ENCODE measurements at regions not wholly inside any gene's neighbourhood (a gene's known extent, or its start where the extent isn't known, plus 50 kb on each side); places are given as distances from the start of the nearest gene placed in this dataset.

DNA sequence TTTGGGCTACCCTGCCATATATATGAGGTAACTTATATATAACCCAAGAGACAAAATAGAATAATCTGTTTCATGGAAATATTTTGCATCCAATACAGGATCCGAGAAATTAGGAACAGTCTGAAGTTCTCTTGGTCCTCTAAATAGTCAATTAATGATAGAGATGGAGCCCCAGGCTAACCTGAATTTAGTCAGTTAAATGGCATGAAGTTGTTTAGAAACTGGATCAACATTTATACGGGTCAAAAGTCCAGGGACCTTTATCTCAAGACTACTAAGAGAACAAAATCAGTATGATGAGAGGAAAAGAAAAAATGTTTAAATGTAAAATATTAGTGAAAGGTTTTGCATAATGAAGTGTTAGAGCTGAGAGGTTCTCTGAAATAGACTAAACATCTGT, 303.3 kb upstream of the ACTBL2 start:
- TF ChIP-seq, protein P1, sequence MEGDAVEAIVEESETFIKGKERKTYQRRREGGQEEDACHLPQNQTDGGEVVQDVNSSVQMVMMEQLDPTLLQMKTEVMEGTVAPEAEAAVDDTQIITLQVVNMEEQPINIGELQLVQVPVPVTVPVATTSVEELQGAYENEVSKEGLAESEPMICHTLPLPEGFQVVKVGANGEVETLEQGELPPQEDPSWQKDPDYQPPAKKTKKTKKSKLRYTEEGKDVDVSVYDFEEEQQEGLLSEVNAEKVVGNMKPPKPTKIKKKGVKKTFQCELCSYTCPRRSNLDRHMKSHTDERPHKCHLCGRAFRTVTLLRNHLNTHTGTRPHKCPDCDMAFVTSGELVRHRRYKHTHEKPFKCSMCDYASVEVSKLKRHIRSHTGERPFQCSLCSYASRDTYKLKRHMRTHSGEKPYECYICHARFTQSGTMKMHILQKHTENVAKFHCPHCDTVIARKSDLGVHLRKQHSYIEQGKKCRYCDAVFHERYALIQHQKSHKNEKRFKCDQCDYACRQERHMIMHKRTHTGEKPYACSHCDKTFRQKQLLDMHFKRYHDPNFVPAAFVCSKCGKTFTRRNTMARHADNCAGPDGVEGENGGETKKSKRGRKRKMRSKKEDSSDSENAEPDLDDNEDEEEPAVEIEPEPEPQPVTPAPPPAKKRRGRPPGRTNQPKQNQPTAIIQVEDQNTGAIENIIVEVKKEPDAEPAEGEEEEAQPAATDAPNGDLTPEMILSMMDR (conservative IDR thresholded peaks at IDR 0.05; ENCODE audit: low read depth, low read length): no peak
- TF ChIP-seq EZH2 (IDR thresholded peaks at IDR 0.05; ENCODE audit: low read length, unreplicated experiment): no peak
- TF ChIP-seq EZH2phosphoT487 (IDR thresholded peaks at IDR 0.05; ENCODE audit: borderline replicate concordance, low read length): no peak

Measured in PC-3 (cell line).